ENCODE measurements at regions not wholly inside any gene's neighbourhood (a gene's known extent, or its start where the extent isn't known, plus 50 kb on each side); places are given as distances from the start of the nearest gene placed in this dataset.
"Not testable (repeated sequence)": the region's sequence is repeated elsewhere in the genome, so short reads cannot be mapped to it uniquely, and the experiment has no call there.

- TF ChIP-seq ZHX2 (IDR thresholded peaks at IDR 0.05; ENCODE audit: low read depth): no peak
- no peak for TF ChIP-seq ZHX2 (CRISPR knock-in tag; IDR thresholded peaks at IDR 0.05; ENCODE audit: borderline replicate concordance)
Measured at GRCh38 chr7:91789086-91789485, 91.4 kb downstream of the MTERF1 start (continued).

- Histone ChIP-seq H3K4me2 (ENCODE audit: low read depth, low read length) (no peak overlapping the region), H2AFZ (ENCODE audit: low read length) (no peak overlapping the region), H3K79me2 (ENCODE audit: insufficient read depth, low read length) (no peaks in the 10 kb centered on the region), H3K36me3 (replicated peaks in 1 of 2; ENCODE audit: control insufficient read depth in 1 of 2, insufficient read depth in 2 of 2, low read length in 2 of 2) (no peaks in the 10 kb centered on the region), H3K9ac (ENCODE audit: insufficient read depth, low read depth, low read length) (no peak overlapping the region), H3K9me3 (ENCODE audit: low read length) (no peaks in the 10 kb centered on the region), H3K27me3 (ENCODE audit: control insufficient read depth in 1 of 2, insufficient read depth in 2 of 2, low read length in 2 of 2) (no peaks in the 10 kb centered on the region; a peak in 1 of 5 replicates), H3K4me3 (replicated peaks in 1 of 3; ENCODE audit: insufficient read depth in 1 of 3, low read depth in 2 of 3, low read length in 3 of 3) (no peak overlapping the region), H4K20me1 (ENCODE audit: insufficient read depth, low read length) (no peaks in the 10 kb centered on the region), H3K27ac (ENCODE audit: extremely low read length, insufficient read depth, low read length) (no peak overlapping the region), H3K4me1 (ENCODE audit: insufficient read depth, low read length) (no peaks in the 10 kb centered on the region)
- DNase-seq (ENCODE audit: low spot score): no peak
- ChIA-PET POLR2A (no interaction called here), CTCF (ENCODE audit: low intra/inter-chr PET ratio, low total read pairs) (no interaction called here)
- TF ChIP-seq MAFK (conservative IDR thresholded peaks at IDR 0.05 in 1 of 2, IDR thresholded peaks at IDR 0.05 in 1 of 2; ENCODE audit: low read length in 2 of 2) (peak in 1 of 2 experiments; percentile 21; a peak in 1 of 4 replicates), FOXP4 (CRISPR knock-in tag; IDR thresholded peaks at IDR 0.05) (no peak)
- ATAC-seq: no peak
- 3% methylated on average over 1 of the region's 1 CpG for WGBS (ENCODE audit: low lambda C conversion rate)
- no TSS peak for BruUV-seq (replicated peaks)
- in situ Hi-C loops (cut with HindIII; ENCODE audit: extremely low pct_ligation_motif_present, low pct_unique_long_range_greater_than_20kb): loop anchor here (25.0 kb wide), 1 partner anchor 702 kb away; no protein-coding TSS in a partner anchor
- intact Hi-C loops (cut with micrococcal nuclease; ENCODE audit: unreplicated experiment): no loop called here
- FAIRE-seq: no peak
Measured at GRCh38 chr7:91789558-91789957, 90.9 kb downstream of the MTERF1 start.

GRCh38 chr7:91790646-91791045 lies 89.9 kb downstream of the MTERF1 start:
- H2AFZ ChIP-seq (ENCODE audit: low read length); H3K9me3 ChIP-seq (ENCODE audit: low read length); H3K27me3 ChIP-seq (ENCODE audit: control insufficient read depth in 1 of 2, insufficient read depth in 2 of 2, low read length in 2 of 2); FAIRE-seq; H3K4me2 ChIP-seq (ENCODE audit: low read depth, low read length); BruUV-seq (replicated peaks); DNase-seq (ENCODE audit: low spot score); H3K27ac ChIP-seq (ENCODE audit: extremely low read length, insufficient read depth, low read length); ATAC-seq; H4K20me1 ChIP-seq (ENCODE audit: insufficient read depth, low read length); H3K9ac ChIP-seq (ENCODE audit: insufficient read depth, low read depth, low read length); intact Hi-C loops (cut with micrococcal nuclease; ENCODE audit: unreplicated experiment); H3K36me3 ChIP-seq (replicated peaks in 1 of 2; ENCODE audit: control insufficient read depth in 1 of 2, insufficient read depth in 2 of 2, low read length in 2 of 2); H3K4me1 ChIP-seq (ENCODE audit: insufficient read depth, low read length); H3K4me3 ChIP-seq (replicated peaks in 1 of 3; ENCODE audit: insufficient read depth in 1 of 3, low read depth in 2 of 3, low read length in 3 of 3); H3K79me2 ChIP-seq (ENCODE audit: insufficient read depth, low read length); CTCF ChIA-PET (ENCODE audit: low intra/inter-chr PET ratio, low total read pairs); POLR2A ChIA-PET: not testable (repeated sequence)
- in situ Hi-C loops (cut with HindIII; ENCODE audit: extremely low pct_ligation_motif_present, low pct_unique_long_range_greater_than_20kb): loop anchor here (25.0 kb wide), 1 partner anchor 703 kb away; no protein-coding TSS in a partner anchor
- WGBS (ENCODE audit: low lambda C conversion rate): 42% methylated on average over 6 of the region's 10 CpGs

Measured in HepG2 (cell line).